Endodermal cell (in vitro differentiated cells): ENCODE measurements at regions not wholly inside any gene's neighbourhood (a gene's known extent, or its start where the extent isn't known, plus 50 kb on each side); places are given as distances from the start of the nearest gene placed in this dataset.

Experiments used
- DNase-seq: peaks from one replicate; pipeline ENCODE4 v3.0.0-alpha.2; 2017
- H3K27ac ChIP-seq: 2 replicates; pipeline ENCODE4 v1.5.1; 2013; ENCODE audit warnings: mild to moderate bottlenecking, low read depth, low read length, moderate library complexity
- H3K27me3 ChIP-seq: 2 replicates; pipeline ENCODE4 v1.6.1; 2013; ENCODE audit warnings: mild to moderate bottlenecking, low read length, moderate library complexity; ENCODE audit not compliant: insufficient read depth, control insufficient read depth, poor library complexity, severe bottlenecking
- H3K36me3 ChIP-seq: 2 replicates; pipeline ENCODE4 v1.7.0; 2013; ENCODE audit warnings: mild to moderate bottlenecking, low read length, moderate library complexity; ENCODE audit not compliant: control insufficient read depth, insufficient read depth
- H3K4me1 ChIP-seq: one replicate; pipeline ENCODE4 v1.7.0; 2013; ENCODE audit warnings: low read length; ENCODE audit not compliant: control insufficient read depth, insufficient read depth
- H3K4me3 ChIP-seq: 2 replicates; pipeline ENCODE4 v1.5.1; 2013; ENCODE audit warnings: mild to moderate bottlenecking, low read length, moderate library complexity
- H3K9ac ChIP-seq: 2 replicates; pipeline ENCODE4 v1.6.1; 2013; ENCODE audit warnings: mild to moderate bottlenecking, low read length, moderate library complexity; ENCODE audit not compliant: poor library complexity, severe bottlenecking; ENCODE audit errors: extremely low read depth
- H3K9me3 ChIP-seq: 2 replicates; pipeline ENCODE4 v1.6.1; 2013; ENCODE audit warnings: mild to moderate bottlenecking, low read length, moderate library complexity; ENCODE audit not compliant: control insufficient read depth
- H3K27ac Mint-ChIP-seq: 2 replicates; pipeline ENCODE4 v1.8.0; 2020; ENCODE audit warnings: mixed read lengths
- H3K27me3 Mint-ChIP-seq: 2 replicates; pipeline ENCODE4 v1.8.0; 2021; ENCODE audit warnings: mild to moderate bottlenecking, mixed read lengths; ENCODE audit not compliant: insufficient read depth
- H3K36me3 Mint-ChIP-seq: 2 replicates; pipeline ENCODE4 v1.8.0; 2020; ENCODE audit warnings: low read depth, mixed read lengths
- H3K4me1 Mint-ChIP-seq: 2 replicates; pipeline ENCODE4 v1.8.0; 2020; ENCODE audit warnings: mixed read lengths
- H3K4me3 Mint-ChIP-seq: 2 replicates; pipeline ENCODE4 v1.8.0; 2020; ENCODE audit warnings: mild to moderate bottlenecking, moderate library complexity, mixed read lengths
- H3K9me3 Mint-ChIP-seq: 2 replicates; pipeline ENCODE4 v1.8.0; 2020; ENCODE audit warnings: mild to moderate bottlenecking, mixed read lengths
- CTCF ChIP-seq: fragments of 200-600 bp; sonication (generic); conservative IDR thresholded peaks from 2 replicates; pipeline ENCODE4 v1.5.0; 2021; ENCODE audit warnings: antibody characterized with exemption, mild to moderate bottlenecking
- WGBS, 2 experiments: methylation state at CpG; one replicate each; pipeline versions ENCODE4 v1.1.5 to v1.1.7; 2013; ENCODE audit warnings: missing lambda C conversion rate in 2 of 2, mixed read lengths in 1 of 2; ENCODE audit not compliant: insufficient coverage in 1 of 2, insufficient read length in 1 of 2; 5-methylcytosine and 5-hydroxymethylcytosine counted together

- H3K27me3 ChIP-seq: no peaks in the 10 kb centered on the region
- no peaks in the 10 kb centered on the region for H3K36me3 Mint-ChIP-seq
- H3K9me3 ChIP-seq: no peaks in the 10 kb centered on the region
- H3K9ac ChIP-seq: no peak overlapping the region
- H3K27me3 Mint-ChIP-seq: no peaks in the 10 kb centered on the region
- H3K36me3 ChIP-seq: no peaks in the 10 kb centered on the region
- peak; percentile 91 for TF ChIP-seq CTCF
- H3K4me1 ChIP-seq: peaks cover 6% of the 10 kb centered on the region
- no peaks in the 10 kb centered on the region for H3K9me3 Mint-ChIP-seq
- WGBS, 2 experiments: 31 to 37% methylated on average over 7 to 10 of the region's 10 CpGs
- no peak overlapping the region for H3K27ac ChIP-seq
- no peak overlapping the region for H3K27ac Mint-ChIP-seq
- DNase-seq: peak; percentile 81
- no peak overlapping the region for H3K4me3 Mint-ChIP-seq
- no peak overlapping the region for H3K4me3 ChIP-seq
- peaks cover 23% of the 10 kb centered on the region for H3K4me1 Mint-ChIP-seq
Measured at GRCh38 chr2:21317131-21317530, 193.4 kb downstream of the TDRD15 start.

GRCh38 chr2:21318263-21318662 lies 194.5 kb downstream of the TDRD15 start:
- Histone ChIP-seq H3K27me3 (no peaks in the 10 kb centered on the region), H3K4me3 (no peak overlapping the region), H3K9me3 (no peaks in the 10 kb centered on the region), H3K9ac (no peak overlapping the region), H3K4me1 (peaks cover 6% of the 10 kb centered on the region), H3K36me3 (no peaks in the 10 kb centered on the region), H3K27ac (no peak overlapping the region)
- 99 to 100% methylated on average over 1 to 2 of the region's 2 CpGs for whole genome bisulfite sequencing, 2 experiments
- Mint-ChIP-seq H3K4me3 (no peak overlapping the region), H3K4me1 (peaks cover 23% of the 10 kb centered on the region), H3K9me3 (no peaks in the 10 kb centered on the region), H3K27ac (no peak overlapping the region), H3K36me3 (no peaks in the 10 kb centered on the region), H3K27me3 (no peaks in the 10 kb centered on the region)
- no peak for DNase-seq
- no peak for TF ChIP-seq CTCF

DNA sequence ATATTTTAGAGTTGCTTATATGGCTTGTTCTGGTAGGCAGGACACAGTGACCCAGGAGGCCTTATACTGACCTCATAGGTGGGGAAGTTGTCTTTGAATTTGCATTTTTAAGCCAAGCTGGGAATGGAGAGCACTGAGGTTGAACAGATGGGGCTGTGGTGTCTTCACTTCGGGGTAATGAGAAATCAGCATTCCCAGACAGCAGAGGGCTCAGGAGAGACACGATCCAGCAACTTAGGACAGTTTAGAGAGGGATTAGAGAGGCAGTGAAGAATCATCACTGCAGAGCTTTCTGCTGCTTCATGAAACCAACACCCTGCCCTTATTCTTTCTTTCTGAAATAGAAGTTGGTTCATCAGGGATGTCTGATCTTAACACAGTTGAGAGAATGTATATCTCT lies 202.4 kb downstream of the TDRD15 start:
- Histone ChIP-seq H3K9ac (no peak overlapping the region), H3K4me1 (peaks cover 4% of the 10 kb centered on the region), H3K36me3 (no peaks in the 10 kb centered on the region), H3K4me3 (no peak overlapping the region), H3K9me3 (no peaks in the 10 kb centered on the region), H3K27ac (no peak overlapping the region), H3K27me3 (no peaks in the 10 kb centered on the region)
- Mint-ChIP-seq H3K4me1 (peaks cover 4% of the 10 kb centered on the region), H3K9me3 (no peaks in the 10 kb centered on the region), H3K36me3 (no peaks in the 10 kb centered on the region), H3K27ac (no peak overlapping the region), H3K27me3 (no peaks in the 10 kb centered on the region), H3K4me3 (no peak overlapping the region)
- peak; percentile 56 for TF ChIP-seq CTCF
- peak; percentile 50 for DNase-seq
- 53 to 75% methylated on average over 2 of the region's 2 CpGs for WGBS, 2 experiments
